ENCODE measurements at regions not wholly inside any gene's neighbourhood (a gene's known extent, or its start where the extent isn't known, plus 50 kb on each side); places are given as distances from the start of the nearest gene placed in this dataset.

DNA sequence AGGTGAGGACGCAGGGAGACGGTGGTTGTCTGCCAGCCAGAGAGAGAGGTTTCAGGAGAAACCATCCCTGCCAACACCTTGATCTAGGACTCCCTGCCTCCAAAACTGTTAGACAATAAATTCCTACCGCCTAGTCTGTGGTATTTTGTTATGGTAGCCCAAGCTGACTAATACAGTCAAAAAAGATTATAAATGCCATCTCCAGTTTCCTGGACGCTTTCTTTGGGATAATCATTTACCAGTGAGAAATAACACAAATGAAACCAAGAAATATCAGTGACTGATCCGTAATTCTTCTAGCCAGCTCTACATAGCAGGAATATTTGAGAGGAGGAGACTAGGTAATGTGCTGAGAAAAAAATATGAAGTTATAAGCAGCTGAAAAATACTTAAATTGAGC is 707.8 kb upstream of the LMCD1 start:
- DNase-seq = no peak

GRCh38 chr3:7798276-7798675 is 703.3 kb upstream of the LMCD1 start:
- no peak for DNase-seq

DNA sequence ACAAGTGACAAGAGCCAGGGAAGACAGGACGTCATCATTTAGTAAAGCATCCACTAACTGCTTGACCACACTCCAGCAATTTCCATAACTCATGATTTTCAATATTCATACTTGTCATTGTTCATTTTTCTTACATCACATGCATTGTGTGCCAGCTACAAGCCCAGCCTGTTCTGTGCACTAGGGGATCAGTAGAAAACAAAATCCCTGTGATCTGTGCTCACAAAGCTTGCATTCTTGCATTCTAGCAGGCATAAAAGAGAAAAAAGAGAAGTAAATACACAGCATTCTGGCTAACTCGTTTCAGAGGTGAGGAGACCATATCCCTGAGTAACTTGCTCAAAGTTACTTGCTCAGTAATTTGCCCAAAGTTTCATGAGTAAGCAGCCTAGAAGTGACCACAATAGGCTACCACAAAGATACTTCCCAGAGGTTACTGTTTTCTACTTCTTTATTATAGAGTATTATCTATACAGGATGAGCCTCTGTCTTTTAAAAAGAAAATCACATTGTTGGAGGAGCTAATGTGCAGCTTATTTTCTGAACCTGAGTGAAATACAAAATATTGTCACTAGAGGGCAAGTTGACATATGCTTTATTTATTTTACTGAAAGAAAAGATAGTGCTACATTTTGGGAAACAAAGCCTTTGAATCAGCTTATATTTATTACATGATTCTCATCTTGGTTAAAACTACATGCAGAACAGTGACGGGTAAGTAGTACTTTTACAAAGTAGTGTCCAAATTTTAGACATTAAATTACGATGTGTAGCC is 701.4 kb upstream of the LMCD1 start:
- DNase-seq = no peak

DNA sequence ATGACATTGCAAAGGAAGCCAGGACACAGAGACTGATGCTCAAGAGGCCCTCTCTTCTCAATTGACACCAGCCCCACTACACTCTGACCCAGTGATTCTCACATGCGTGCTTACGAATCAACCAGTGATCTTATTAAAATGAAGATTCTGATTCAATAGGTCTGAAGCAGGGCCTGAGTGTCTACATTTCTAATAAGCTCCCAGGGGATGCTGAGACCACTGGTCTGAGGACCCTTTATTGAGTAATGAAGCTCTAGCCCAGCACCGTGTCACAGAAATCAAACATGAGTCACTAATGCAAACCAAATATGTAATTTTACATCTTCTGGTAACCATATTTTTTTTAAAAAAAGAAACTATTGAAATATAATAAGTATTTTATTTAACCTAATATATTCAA is 689.1 kb upstream of the LMCD1 start:
- no peak for DNase-seq

DNA sequence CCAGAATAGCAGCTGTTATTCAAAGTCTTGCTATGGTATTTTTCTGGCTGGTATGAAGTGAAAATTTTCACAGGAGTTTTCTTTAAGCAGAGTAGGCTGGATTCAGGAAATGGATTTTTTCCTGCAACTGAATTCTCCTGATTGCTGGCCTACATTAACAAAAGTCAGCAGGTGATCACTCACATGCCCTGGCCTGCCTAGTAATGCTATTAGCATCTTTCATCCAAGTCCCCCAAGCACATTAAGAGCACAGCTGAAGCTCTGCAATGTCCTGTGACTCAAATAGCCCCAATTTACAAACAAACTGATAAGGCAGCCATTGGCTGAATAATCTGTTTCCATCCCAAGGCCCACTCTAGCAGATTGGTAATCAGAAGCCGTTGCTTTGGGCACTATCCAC is 688.3 kb upstream of the LMCD1 start:
- DNase-seq = no peak

DNA sequence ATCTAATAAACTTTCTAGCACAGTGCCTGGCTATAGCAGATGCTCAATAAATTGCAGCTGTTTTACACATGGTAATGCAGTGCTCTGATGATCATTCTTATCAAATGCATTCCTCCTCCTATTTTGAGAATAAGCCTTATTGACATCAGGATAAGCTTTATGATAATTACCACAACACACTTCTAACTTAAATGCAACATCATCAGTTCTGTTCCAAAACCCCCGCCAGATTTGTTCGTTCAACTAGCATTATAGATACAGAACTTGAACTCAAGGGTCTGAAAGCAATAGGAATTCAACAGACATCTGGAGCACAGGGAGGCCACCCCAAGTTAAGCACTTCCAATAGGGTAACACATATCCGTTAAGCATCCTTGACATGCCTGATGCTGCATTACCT is 684.4 kb upstream of the LMCD1 start:
- no peak for DNase-seq

GRCh38 chr3:7820969-7821368 is 680.7 kb upstream of the LMCD1 start:
- DNase-seq = no peak

- DNase-seq = no peak
Observed at GRCh38 chr3:7821858-7822257, 679.8 kb upstream of the LMCD1 start.

DNA sequence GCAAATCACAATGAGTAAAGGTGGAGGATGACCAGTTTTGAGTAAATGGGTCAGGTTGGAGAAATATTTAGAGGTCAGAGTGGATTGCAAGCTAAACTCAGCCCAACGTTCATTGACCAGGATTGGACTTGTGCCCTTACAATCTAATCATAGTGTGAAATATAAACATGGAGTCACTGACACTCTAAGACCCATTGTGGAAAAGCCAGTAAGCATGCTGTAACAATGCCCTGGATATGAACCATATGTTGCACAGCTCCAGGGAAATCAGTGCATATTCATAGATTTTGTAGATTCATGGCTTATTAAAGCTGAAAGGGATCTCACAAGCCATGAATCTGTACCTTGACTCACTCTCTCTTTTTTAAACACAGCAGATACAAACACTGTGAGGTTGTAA is 660.2 kb upstream of the LMCD1 start:
- DNase-seq = no peak

- no peak for DNase-seq
Observed at GRCh38 chr3:7843441-7843840, 658.2 kb upstream of the LMCD1 start.

DNA sequence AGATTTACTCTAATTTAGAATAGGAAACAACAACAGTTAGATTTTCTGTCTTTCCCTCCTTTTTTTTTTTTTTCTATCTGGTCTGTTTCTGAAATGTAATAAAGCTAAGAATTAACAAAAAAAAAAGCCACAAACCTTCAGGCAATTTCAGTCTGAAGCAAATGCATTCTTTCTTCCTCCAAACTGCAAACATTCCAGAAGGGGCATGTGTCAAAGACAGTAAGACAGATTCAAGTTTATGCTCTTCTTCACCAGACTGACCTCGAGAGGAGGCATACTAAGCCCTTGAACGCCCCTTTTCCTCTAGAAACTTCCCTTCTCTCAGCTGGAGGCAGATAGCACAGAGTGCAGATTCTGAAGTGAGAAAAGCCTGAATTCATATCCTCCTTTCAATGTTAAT is 654.6 kb upstream of the LMCD1 start:
- DNase-seq = no peak

- DNase-seq = no peak
Observed at GRCh38 chr3:7847521-7847920, 654.1 kb upstream of the LMCD1 start.

DNA sequence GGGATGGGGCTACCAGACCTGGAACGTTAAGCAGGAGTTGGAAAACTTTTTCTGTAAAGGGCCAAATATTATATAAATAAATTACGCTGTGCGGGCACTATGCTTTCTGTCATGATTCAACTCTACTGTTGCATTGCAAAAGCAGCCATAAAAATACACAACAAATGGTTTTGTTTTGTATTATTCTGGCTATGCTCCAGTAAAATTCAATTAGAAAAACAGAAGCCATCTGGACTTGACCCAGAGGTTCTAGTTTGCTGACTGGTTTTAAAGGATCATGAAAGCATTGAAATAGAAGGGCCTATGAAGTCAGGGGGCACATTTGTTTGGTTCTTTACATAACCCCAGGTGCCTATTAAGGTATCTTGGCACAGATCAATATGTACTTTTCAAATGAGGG is 647.4 kb upstream of the LMCD1 start:
- no peak for DNase-seq

DNA sequence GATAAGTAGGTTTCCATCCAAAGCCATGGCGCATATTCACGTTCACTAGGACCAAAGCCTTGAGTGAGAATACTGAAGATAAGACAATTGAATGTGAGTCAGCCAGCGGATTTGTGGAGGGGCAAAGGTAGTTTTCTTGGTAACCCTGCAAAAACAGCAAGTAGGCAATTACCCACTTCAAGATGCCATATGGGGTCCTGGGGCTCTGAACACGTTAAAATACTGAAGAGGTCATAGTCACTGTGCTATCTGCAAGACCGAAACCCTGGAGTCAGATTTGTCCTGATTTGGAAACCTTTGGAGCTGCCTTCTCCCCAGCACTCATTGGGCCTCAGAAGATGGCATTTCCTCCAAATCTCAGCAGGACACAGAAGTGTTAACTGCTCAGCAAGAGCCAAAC is 646.9 kb upstream of the LMCD1 start:
- no peak for DNase-seq

DNA sequence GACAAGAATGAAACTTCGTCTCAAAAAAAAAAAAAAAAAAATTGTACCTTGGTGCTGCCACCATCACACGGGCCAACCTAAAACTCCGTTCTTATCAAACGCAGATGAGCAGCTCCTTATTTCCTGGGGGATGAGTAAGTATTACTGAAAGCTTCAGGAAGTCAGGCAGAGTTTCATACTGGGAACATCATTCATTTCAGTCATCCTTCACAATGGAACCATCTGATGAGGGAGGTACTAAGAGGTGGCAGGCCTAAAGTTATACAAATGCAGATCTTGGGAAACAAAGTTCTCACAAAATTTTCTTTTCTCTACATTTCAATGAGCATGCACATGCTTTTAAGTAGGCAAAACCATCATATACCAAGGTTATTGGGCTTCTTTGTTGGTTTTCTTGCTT is 636.0 kb upstream of the LMCD1 start:
- DNase-seq = no peak

DNA sequence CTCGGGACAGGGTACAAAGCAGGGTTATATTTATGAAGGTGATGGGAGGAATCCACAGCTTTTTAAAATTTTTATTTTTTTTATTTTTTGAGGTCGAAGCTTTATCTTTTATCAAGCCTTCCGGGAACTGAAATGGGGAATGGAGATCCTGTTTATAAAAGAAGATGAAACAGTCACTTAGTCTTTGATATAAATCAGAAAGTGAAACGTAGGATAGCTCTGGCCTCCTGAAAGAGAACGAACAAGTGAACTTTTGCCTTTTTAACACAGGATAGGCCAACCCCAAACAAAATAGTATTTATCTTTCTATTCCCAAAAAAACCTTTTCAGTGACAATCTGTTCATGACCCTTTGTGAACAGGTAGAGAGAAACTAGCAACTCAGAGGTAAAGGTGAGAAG is 634.0 kb upstream of the LMCD1 start:
- no peak for DNase-seq

DNA sequence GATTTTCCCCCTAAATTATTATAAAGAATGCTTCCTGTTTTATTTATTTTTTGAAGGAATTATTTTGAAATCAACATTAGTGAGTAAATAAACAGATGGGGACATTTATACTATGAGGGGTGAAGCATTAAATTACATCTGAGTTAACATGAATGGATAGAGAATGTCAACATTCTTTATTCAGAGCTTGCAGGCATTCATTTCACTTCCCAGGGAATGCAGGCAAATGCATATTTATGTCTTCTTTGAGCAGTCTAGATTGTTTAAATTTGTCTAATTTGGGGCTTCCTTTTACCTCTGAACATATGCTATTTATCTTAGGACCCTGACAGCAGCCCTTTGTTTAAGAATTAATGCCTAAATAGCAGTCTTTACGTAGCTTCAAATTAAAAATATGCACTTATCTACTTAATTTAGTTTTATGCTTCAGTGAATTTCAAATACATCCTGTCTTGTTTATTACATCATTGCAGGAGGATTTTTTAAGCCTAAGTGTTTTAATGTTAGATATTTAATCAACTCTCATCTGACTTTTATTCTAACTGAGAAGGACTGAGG is 630.5 kb upstream of the LMCD1 start:
- no peak for DNase-seq

DNA sequence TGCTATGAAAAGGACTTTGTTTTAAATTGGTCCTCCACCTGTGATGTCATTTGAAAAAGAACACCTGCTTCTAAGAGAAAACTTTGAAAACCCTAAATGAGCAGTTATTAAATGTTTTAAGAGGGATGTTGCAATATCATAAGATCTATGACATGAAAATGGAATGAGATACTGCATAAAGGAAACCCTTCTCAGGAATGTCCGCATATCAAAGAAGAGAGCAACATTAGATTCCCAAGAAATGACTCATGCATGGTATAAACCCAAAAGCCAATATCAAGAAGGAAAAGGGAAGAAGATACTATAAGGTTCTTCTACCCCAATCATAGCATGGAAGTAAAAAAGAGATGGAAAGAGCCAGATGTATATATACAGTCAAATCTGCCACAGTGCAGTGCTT is 627.5 kb upstream of the LMCD1 start:
- no peak for DNase-seq

- no peak for DNase-seq
Observed at GRCh38 chr3:7875925-7876324, 625.7 kb upstream of the LMCD1 start.

GRCh38 chr3:7876741-7877297 is 624.8 kb upstream of the LMCD1 start:
- no peak for DNase-seq

GRCh38 chr3:7877312-7877711 is 624.3 kb upstream of the LMCD1 start:
- DNase-seq = no peak

DNA sequence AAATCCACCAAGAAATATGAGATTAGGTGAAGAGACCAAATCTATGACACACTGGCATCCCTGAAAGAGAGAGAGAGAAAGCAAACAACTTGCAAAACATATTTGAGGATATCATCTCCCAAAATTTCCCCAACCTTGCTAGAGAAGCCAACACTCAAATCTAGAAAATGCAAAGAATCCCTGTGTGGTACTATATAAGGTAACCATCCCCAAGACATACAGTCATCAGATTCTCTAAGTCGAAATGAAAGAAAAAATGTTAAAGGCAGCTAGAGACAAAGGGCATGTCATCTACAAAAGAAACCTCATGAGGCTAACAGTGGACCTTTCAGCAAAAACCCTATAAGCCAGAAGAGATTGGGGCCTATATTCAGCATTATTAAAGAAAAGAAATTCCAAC is 622.1 kb upstream of the LMCD1 start:
- no peak for DNase-seq

DNA sequence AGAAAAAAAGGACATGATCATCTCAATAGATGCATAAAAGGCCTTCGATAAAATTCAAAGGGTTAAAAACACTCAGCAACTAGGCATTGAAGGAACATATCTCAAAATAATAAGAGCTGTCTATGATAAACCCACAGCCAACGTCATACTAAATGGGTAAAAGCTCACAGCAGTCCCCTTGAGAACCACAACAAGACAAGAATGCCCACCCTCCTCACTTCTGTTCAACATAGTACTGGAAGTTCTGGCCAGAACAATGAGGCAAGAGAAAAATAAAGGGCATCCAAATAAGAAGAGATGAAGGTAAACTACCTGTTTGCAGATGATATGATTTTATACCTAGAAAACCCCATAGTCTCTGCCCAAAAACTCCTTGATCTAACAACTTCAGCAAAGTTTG is 619.7 kb upstream of the LMCD1 start:
- DNase-seq = no peak

DNA sequence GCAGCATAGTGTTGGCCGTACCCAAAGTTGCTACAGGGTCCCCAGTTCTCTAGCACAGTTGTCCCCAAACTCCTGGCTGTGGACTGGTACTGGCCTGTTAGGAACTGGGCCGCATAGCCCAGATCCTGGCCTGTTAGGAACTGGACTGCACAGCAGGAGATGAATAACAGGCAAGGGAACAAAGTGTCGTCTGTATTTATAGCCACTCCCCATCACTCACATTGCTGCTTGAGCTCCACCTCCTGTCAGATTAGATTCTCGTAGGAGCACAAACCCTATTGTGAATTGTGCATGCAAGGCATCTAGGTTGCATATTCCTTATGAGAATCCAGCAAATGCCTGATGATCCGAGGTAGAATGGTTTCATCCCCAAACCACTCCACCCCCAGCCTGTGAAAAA is 604.0 kb upstream of the LMCD1 start:
- DNase-seq = no peak

- DNase-seq = no peak
Observed at GRCh38 chr3:7913283-7913682, 588.3 kb upstream of the LMCD1 start.

Measured in NCI-H524 treated with DMSO at 0.1 percent for 48 hours (cell line).